Keratinocyte (primary cell): ENCODE measurements at regions not wholly inside any gene's neighbourhood (a gene's known extent, or its start where the extent isn't known, plus 50 kb on each side); places are given as distances from the start of the nearest gene placed in this dataset.
A peak's percentile ranks its signal among the peaks of the same experiment; 100 is the strongest.
"Not testable (repeated sequence)": the region's sequence is repeated elsewhere in the genome, so short reads cannot be mapped to it uniquely, and the experiment has no call there.

Source experiments
- DNase-seq: peaks from one replicate; pipeline ENCODE4 v3.0.0-alpha.2; 2011; ENCODE audit warnings: low read depth, missing footprints, low spot score
- FAIRE-seq: peaks from 2 replicates; lab custom pipeline; 2011; peaks lifted over from hg19 to GRCh38; lab: Jason Lieb, UNC
- H2AFZ ChIP-seq: 2 replicates; pipeline ENCODE4 v1.6.0; 2012; ENCODE audit warnings: low read length, control low read depth, inconsistent platforms; ENCODE audit not compliant: control insufficient read depth
- H3K27ac ChIP-seq: 2 replicates; pipeline ENCODE4 v1.5.1; 2011; ENCODE audit warnings: low read length; ENCODE audit not compliant: control insufficient read depth, insufficient read depth
- H3K27me3 ChIP-seq: 3 replicates; pipeline ENCODE4 v1.6.0; 2011; ENCODE audit warnings: low read length; ENCODE audit not compliant: control insufficient read depth, insufficient read depth; ENCODE audit errors: extremely low read depth
- H3K36me3 ChIP-seq, 2 experiments: 2 replicates in 1 of 2; 3 replicates in 1 of 2; pipeline ENCODE4 v1.5.1; 2011; ENCODE audit warnings: low read length in 2 of 2, mild to moderate bottlenecking in 1 of 2; ENCODE audit not compliant: control insufficient read depth in 2 of 2, insufficient read depth in 2 of 2; ENCODE audit errors: extremely low read depth in 1 of 2
- H3K4me1 ChIP-seq: 3 replicates; pipeline ENCODE4 v1.5.1; 2011; ENCODE audit warnings: low read length; ENCODE audit not compliant: control insufficient read depth, insufficient read depth; ENCODE audit errors: extremely low read depth
- H3K4me2 ChIP-seq: 3 replicates; pipeline ENCODE4 v1.6.0; 2011; ENCODE audit warnings: low read depth, low read length; ENCODE audit not compliant: control insufficient read depth, insufficient read depth; ENCODE audit errors: extremely low read depth
- H3K4me3 ChIP-seq, 3 experiments: fragments of 200-600 bp in 1 of 3; sonication (generic) in 1 of 3; 2 replicates in 2 of 3; 3 replicates in 1 of 3; pipeline ENCODE4 v1.5.1; 2011 to 2016; ENCODE audit warnings: low read length in 3 of 3, mild to moderate bottlenecking in 3 of 3, control low read depth in 2 of 3, inconsistent platforms in 1 of 3, low read depth in 1 of 3, mixed read lengths in 1 of 3, mixed run types in 1 of 3, moderate library complexity in 1 of 3; ENCODE audit not compliant: control insufficient read depth in 2 of 3, insufficient read depth in 2 of 3; ENCODE audit errors: extremely low read depth in 1 of 3
- H3K79me2 ChIP-seq: 2 replicates; pipeline ENCODE4 v1.6.0; 2012; ENCODE audit warnings: low read length; ENCODE audit not compliant: control insufficient read depth, insufficient read depth
- H3K9ac ChIP-seq: 3 replicates; pipeline ENCODE4 v1.6.0; 2011; ENCODE audit warnings: low read length; ENCODE audit not compliant: control insufficient read depth, insufficient read depth; ENCODE audit errors: extremely low read depth
- H3K9me1 ChIP-seq: 3 replicates; pipeline ENCODE4 v1.6.0; 2011; ENCODE audit warnings: low read length; ENCODE audit not compliant: control insufficient read depth, insufficient read depth; ENCODE audit errors: extremely low read depth
- H3K9me3 ChIP-seq: 2 replicates; pipeline ENCODE4 v1.5.1; 2012; ENCODE audit warnings: low read depth, low read length; ENCODE audit not compliant: control insufficient read depth
- H4K20me1 ChIP-seq: 3 replicates; pipeline ENCODE4 v1.6.0; 2011; ENCODE audit warnings: low read length; ENCODE audit not compliant: control insufficient read depth, insufficient read depth; ENCODE audit errors: extremely low read depth
- dilution Hi-C: fragments of 300-500 bp; cut with MboI; formaldehyde crosslinking; loops from one replicate; pipeline ENCODE4 v1.7.0; 2020; ENCODE audit warnings: low sequenced_read_pairs; ENCODE audit not compliant: extremely low pct_ligation_motif_present
- TF ChIP-seq, protein P1 (sequence below), 3 experiments: IDR thresholded peaks in 1 of 3; conservative IDR thresholded peaks in 1 of 3; optimal IDR thresholded peaks in 1 of 3; 2 replicates in 2 of 3; 3 replicates in 1 of 3; pipeline versions ENCODE3 to v1.5.1; 2011; ENCODE audit warnings: low read length in 3 of 3, mild to moderate bottlenecking in 3 of 3, moderate library complexity in 2 of 3, control low read depth in 1 of 3, inconsistent platforms in 1 of 3; ENCODE audit not compliant: insufficient read depth in 2 of 3; ENCODE audit errors: extremely low read depth in 1 of 3

- H4K20me1 ChIP-seq, dilution Hi-C loops, H3K4me2 ChIP-seq, H3K27me3 ChIP-seq, H3K4me3 ChIP-seq, DNase-seq, H3K79me2 ChIP-seq, H3K9ac ChIP-seq, H3K9me3 ChIP-seq, H3K4me1 ChIP-seq, H2AFZ ChIP-seq, H3K9me1 ChIP-seq, H3K36me3 ChIP-seq, H3K27ac ChIP-seq: not testable (repeated sequence)
- TF ChIP-seq, protein P1, sequence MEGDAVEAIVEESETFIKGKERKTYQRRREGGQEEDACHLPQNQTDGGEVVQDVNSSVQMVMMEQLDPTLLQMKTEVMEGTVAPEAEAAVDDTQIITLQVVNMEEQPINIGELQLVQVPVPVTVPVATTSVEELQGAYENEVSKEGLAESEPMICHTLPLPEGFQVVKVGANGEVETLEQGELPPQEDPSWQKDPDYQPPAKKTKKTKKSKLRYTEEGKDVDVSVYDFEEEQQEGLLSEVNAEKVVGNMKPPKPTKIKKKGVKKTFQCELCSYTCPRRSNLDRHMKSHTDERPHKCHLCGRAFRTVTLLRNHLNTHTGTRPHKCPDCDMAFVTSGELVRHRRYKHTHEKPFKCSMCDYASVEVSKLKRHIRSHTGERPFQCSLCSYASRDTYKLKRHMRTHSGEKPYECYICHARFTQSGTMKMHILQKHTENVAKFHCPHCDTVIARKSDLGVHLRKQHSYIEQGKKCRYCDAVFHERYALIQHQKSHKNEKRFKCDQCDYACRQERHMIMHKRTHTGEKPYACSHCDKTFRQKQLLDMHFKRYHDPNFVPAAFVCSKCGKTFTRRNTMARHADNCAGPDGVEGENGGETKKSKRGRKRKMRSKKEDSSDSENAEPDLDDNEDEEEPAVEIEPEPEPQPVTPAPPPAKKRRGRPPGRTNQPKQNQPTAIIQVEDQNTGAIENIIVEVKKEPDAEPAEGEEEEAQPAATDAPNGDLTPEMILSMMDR (optimal IDR thresholded peaks at IDR 0.05 in 1 of 3, IDR thresholded peaks at IDR 0.05 in 1 of 3, conservative IDR thresholded peaks at IDR 0.05 in 1 of 3; ENCODE audit: extremely low read depth in 1 of 3, insufficient read depth in 2 of 3, low read length in 3 of 3), result peak in 1 of 3 experiments; percentile 30
- FAIRE-seq, result peak; percentile 75
These were observed 129.2 kb downstream of the ARHGAP11B start for GRCh38 chr15:30755036-30755687.

DNA sequence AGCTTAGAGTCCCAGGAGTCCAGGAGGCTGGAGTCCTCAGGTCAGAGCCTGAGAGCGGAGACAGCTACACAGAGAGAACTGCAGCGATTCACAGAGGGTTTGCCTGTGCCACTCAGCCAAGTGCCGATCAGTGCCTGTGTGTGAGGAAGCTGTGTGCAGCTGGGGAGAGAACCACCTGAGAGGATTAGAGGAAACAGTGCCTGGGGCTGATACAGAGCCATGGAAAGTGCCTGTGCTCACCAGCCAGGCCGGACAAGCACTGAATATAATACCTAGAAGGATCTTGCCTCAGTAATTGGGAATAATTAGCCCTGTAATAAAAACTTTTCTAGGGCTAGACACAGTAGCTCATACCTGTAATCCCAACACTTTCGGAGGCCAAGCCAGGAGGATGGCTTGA lies 134.7 kb downstream of the ARHGAP11B start:
- H3K4me1 ChIP-seq, H3K79me2 ChIP-seq, H3K4me2 ChIP-seq, H4K20me1 ChIP-seq, DNase-seq, H3K27me3 ChIP-seq, H3K9me3 ChIP-seq, H3K9me1 ChIP-seq, H3K36me3 ChIP-seq, dilution Hi-C loops, H2AFZ ChIP-seq, H3K9ac ChIP-seq, H3K27ac ChIP-seq, FAIRE-seq, H3K4me3 ChIP-seq: not testable (repeated sequence)

DNA sequence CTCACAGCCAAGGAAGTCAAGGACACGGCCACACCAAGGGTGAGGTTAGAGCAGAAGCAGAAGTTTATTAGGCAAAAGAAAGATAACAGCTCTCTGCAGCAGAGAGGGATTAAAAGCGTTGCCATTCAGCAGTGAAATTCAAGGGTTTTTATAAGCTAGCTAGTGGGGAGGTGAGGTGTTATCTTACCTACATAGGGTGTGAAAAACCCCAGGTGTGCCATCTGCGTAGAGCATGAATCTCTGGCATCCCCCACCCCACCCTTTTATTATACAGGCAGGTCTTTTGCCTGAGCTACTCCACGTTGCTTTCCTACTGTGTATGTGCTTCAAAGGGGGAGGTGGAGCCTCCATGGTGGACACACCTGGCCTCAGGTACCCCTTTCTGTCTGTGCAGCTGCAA lies 135.4 kb downstream of the ARHGAP11B start:
- H3K27me3 ChIP-seq, dilution Hi-C loops, FAIRE-seq: not testable (repeated sequence)

GRCh38 chr15:30769390-30770124 lies 134.2 kb upstream of the FAN1 start:
- H3K27ac ChIP-seq, H3K9me1 ChIP-seq, DNase-seq, FAIRE-seq, H3K4me3 ChIP-seq, H3K36me3 ChIP-seq, H4K20me1 ChIP-seq, dilution Hi-C loops, H3K4me2 ChIP-seq, H3K27me3 ChIP-seq, H3K9me3 ChIP-seq, H3K9ac ChIP-seq, H3K4me1 ChIP-seq, H3K79me2 ChIP-seq, H2AFZ ChIP-seq: not testable (repeated sequence)

More for the DNA sequence above, 135.4 kb downstream of the ARHGAP11B start:
- H3K4me1 ChIP-seq, H3K9me3 ChIP-seq, H3K9me1 ChIP-seq, H2AFZ ChIP-seq, H3K4me3 ChIP-seq, H3K9ac ChIP-seq, H3K79me2 ChIP-seq, H4K20me1 ChIP-seq, H3K36me3 ChIP-seq, H3K4me2 ChIP-seq, DNase-seq, H3K27ac ChIP-seq: not testable (repeated sequence)
